SKM-1 treated with dmso at 0.1 percent for 144 hours (cell line): ENCODE measurements at regions not wholly inside any gene's neighbourhood (a gene's known extent, or its start where the extent isn't known, plus 50 kb on each side); places are given as distances from the start of the nearest gene placed in this dataset.

Experiments used
- DNase-seq: peaks from one replicate; lab custom pipeline; 2025; ENCODE audit not compliant: unreplicated experiment; lab: John Stamatoyannopoulos, UW

GRCh38 chr13:108435393-108436149, 166.1 kb downstream of the TNFSF13B start:
- no peak for DNase-seq

GRCh38 chr13:108437496-108437895, 168.0 kb downstream of the TNFSF13B start:
- DNase-seq = no peak

DNA sequence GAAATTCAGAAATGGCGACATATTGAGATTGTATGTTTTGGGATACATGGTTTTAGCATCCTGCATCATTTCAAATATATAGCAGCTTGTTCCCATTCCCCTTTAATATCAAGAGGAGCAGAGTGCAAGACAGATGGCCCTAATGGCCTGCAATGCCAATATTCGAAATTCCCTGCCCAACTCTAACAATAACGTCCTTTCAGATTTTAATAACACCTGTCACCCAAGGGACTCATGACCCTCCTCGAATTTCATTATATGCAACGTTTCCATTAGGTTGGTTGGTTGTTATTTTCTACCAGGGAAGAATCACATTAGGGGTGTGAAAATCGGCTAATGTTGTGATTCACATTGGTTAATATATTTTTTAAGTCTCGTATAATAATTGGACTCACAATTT, 170.0 kb downstream of the TNFSF13B start:
- no peak for DNase-seq

GRCh38 chr13:108444448-108444847, 174.9 kb downstream of the TNFSF13B start:
- no peak for DNase-seq

DNA sequence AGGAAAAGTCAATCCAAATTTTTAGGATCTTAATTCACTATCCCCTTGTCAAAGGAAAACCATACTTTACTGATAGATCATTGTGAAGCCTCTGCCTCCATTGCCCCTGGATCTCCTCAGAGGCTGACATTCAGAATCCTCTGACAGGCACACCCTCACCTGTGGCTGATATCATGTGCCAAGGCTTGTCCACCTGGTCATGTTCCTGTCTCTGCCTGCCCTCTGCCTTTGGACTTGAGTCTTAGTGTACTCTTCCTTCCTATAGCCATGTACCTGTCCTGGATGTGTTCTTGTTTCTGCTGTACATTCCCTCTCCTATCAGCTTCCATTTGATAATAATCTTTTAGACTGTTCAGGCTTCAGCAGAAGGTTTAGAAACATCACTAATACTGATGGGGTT, 179.4 kb downstream of the TNFSF13B start:
- no peak for DNase-seq

GRCh38 chr13:108451121-108451520, 178.3 kb upstream of the MYO16 start:
- DNase-seq = no peak

DNA sequence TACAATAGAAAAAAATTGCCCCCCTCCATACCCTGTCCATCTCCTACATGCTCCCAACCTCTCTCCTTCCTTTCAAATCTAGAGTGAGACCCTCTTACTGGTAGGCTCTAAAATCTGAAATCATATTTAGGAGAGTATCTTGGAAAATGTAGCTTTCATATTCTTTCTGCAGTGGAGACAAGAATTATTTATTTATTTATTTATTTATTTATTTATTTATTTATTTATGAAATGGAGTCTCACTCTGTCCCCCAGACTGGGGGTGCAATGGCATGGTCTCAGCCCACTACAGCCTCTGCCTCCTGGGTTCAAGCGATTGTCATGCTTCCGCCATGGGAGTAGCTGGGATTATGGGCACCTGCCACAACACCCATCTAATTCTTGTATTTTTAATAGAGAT, 174.1 kb upstream of the MYO16 start:
- no peak for DNase-seq

GRCh38 chr13:108460043-108460442, 169.4 kb upstream of the MYO16 start:
- DNase-seq = no peak

DNA sequence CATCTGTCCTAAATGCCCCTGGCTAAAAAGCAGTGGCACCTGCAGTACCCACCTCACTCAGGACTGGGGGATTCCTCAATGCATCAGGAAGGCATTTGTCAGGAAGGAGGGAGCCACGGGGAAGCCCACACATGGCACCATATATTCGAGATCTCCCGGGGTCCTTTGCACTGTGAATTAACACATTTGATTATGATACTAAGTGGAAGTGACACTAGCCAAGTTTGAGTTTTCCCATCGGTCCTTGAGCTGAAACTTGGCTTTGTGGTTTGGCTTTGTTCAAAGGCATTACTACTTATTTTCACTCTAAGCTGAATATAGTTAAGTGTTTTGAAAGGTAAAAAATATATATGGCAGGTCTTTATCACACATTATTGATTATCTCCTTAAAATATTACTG, 168.7 kb upstream of the MYO16 start:
- no peak for DNase-seq

GRCh38 chr13:108463340-108463739, 166.1 kb upstream of the MYO16 start:
- no peak for DNase-seq

DNA sequence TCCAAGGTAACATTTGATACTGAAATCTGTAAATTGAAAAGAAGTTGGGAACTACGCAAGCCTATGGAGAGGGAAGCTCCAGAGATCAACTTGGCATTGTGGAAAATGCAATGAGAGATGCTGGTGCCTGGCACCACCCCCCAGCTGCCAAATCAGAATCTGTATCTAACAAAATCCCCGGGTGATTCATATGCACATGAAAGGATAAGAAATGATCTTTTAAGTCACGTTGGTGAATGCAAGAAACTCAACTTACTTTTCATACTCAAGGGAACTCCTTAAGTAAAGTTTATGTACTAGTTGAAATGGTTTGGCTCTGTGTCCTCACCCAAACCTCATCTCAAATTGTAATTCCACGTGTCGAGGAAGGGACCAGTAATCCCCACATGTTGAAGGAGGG, 158.5 kb upstream of the MYO16 start:
- DNase-seq = no peak

DNA sequence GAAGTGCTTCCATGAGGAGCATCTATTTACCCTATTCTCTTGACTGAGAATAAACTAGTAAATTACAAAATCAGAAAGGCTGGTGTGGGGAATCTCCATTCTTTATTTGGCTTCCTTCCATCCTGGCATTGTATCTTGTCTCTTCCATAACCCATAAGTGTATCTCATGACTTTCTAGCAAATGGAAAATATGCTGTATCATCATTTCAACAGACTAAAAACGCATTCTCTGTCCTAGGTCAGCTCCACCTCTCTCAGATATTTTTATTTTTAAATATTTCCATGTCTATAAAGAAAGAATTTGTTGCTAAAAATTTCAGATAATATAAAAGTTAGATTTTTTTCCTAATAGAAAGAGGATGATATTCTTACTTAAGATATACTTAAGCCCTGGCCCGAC, 154.2 kb upstream of the MYO16 start:
- no peak for DNase-seq

GRCh38 chr13:108477376-108477775, 152.0 kb upstream of the MYO16 start:
- no peak for DNase-seq

- DNase-seq = no peak
These were observed 151.2 kb upstream of the MYO16 start for GRCh38 chr13:108478179-108478578.

GRCh38 chr13:108483981-108484380, 145.4 kb upstream of the MYO16 start:
- DNase-seq = no peak

GRCh38 chr13:108486096-108486495, 143.3 kb upstream of the MYO16 start:
- no peak for DNase-seq

- no peak for DNase-seq
These were observed 134.3 kb upstream of the MYO16 start for GRCh38 chr13:108494991-108495645.

GRCh38 chr13:108495646-108496361, 133.6 kb upstream of the MYO16 start:
- no peak for DNase-seq

- no peak for DNase-seq
These were observed 132.8 kb upstream of the MYO16 start for GRCh38 chr13:108496362-108497210.

DNA sequence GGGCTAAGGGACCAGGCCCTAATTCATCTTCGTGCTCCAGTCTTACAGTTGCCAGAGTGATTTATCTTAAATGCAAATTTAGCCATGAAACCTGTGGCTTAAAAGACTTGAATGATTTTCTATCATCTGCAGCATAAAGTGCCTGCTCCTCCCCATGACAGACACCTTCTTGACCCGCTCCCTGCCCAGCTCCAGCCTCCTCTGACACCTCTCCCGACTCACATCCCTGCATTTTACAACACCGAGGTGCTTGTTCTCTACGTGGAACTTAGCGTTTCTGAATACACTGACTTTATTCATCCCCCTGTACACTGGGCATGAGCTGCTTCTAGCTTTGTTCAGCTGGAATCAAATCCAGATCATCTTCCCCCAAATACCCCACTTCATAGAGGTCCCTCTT, 128.7 kb upstream of the MYO16 start:
- DNase-seq = no peak

GRCh38 chr13:108508263-108508662, 121.1 kb upstream of the MYO16 start:
- DNase-seq = no peak
